Fibroblast of lung (primary cell): ENCODE measurements at regions not wholly inside any gene's neighbourhood (a gene's known extent, or its start where the extent isn't known, plus 50 kb on each side); places are given as distances from the start of the nearest gene placed in this dataset.

Source experiments
- DNase-seq, 2 donors: peaks; one replicate each; pipeline versions ENCODE4 v3.0.0 to v3.0.0-alpha.2; 2010; ENCODE audit warnings: low read depth in 2 of 2
- H2AFZ ChIP-seq: 2 replicates; pipeline ENCODE4 v1.5.1; 2012; ENCODE audit warnings: low read length, control low read depth, inconsistent platforms
- H3K27ac ChIP-seq: 2 replicates; pipeline ENCODE4 v1.5.1; 2011; ENCODE audit warnings: low read length, control low read depth; ENCODE audit not compliant: insufficient read depth
- H3K27me3 ChIP-seq: 2 replicates; pipeline ENCODE4 v1.5.1; 2011; ENCODE audit warnings: mild to moderate bottlenecking, low read length; ENCODE audit not compliant: control insufficient read depth, insufficient read depth
- H3K36me3 ChIP-seq: 2 replicates; pipeline ENCODE4 v1.5.1; 2011; ENCODE audit warnings: low read length; ENCODE audit not compliant: control insufficient read depth, insufficient read depth
- H3K4me1 ChIP-seq: 2 replicates; pipeline ENCODE4 v1.5.1; 2011; ENCODE audit warnings: low read length; ENCODE audit not compliant: control insufficient read depth, insufficient read depth; ENCODE audit errors: extremely low read depth
- H3K4me2 ChIP-seq: 2 replicates; pipeline ENCODE4 v1.5.1; 2011; ENCODE audit warnings: low read length, control low read depth; ENCODE audit not compliant: insufficient read depth; ENCODE audit errors: extremely low read depth
- H3K4me3 ChIP-seq, 4 experiments: fragments of 200-600 bp in 1 of 4; sonication (generic) in 1 of 4; replicated peaks in 1 of 4; 2 replicates each; pipeline ENCODE4 v1.5.1; 2011 to 2016; ENCODE audit warnings: low read length in 4 of 4, low read depth in 3 of 4, mild to moderate bottlenecking in 3 of 4, control low read depth in 2 of 4, inconsistent platforms in 1 of 4, mixed read lengths in 1 of 4; ENCODE audit not compliant: insufficient read depth in 1 of 4; ENCODE audit errors: control extremely low read depth in 1 of 4
- H3K79me2 ChIP-seq: 2 replicates; pipeline ENCODE4 v1.5.1; 2012; ENCODE audit warnings: mild to moderate bottlenecking, low read length, inconsistent platforms; ENCODE audit not compliant: control insufficient read depth, insufficient read depth
- H3K9ac ChIP-seq: 2 replicates; pipeline ENCODE4 v1.5.1; 2011; ENCODE audit warnings: mild to moderate bottlenecking, low read length, control low read depth; ENCODE audit not compliant: insufficient read depth
- H3K9me3 ChIP-seq: 2 replicates; pipeline ENCODE4 v1.5.1; 2012; ENCODE audit warnings: low read depth, low read length; ENCODE audit not compliant: control insufficient read depth, insufficient read depth
- H4K20me1 ChIP-seq: 2 replicates; pipeline ENCODE4 v1.5.1; 2011; ENCODE audit warnings: low read length; ENCODE audit not compliant: control insufficient read depth, insufficient read depth; ENCODE audit errors: extremely low read depth
- CTCF ChIP-seq, 2 donors: IDR thresholded peaks in 1 of 2; conservative IDR thresholded peaks in 1 of 2; 1 replicate in 1 of 2; 2 replicates in 1 of 2; pipeline ENCODE4 v1.5.1; 2011 to 2012; ENCODE audit warnings: low read length in 2 of 2, control low read depth in 1 of 2, inconsistent platforms in 1 of 2, low read depth in 1 of 2, mild to moderate bottlenecking in 1 of 2
- EZH2 ChIP-seq: IDR thresholded peaks from 2 replicates; pipeline ENCODE4 v1.5.1; 2012; ENCODE audit warnings: low read length, control low read depth, mild to moderate bottlenecking; ENCODE audit errors: missing control alignments

- Histone ChIP-seq H3K4me1 (no peaks in the 10 kb centered on the region), H3K79me2 (no peaks in the 10 kb centered on the region), H3K9ac (no peak overlapping the region), H2AFZ (no peak overlapping the region), H3K4me2 (no peak overlapping the region), H4K20me1 (no peaks in the 10 kb centered on the region), H3K27ac (no peak overlapping the region), H3K4me3 (no peak overlapping the region), H3K27me3 (no peaks in the 10 kb centered on the region), H3K9me3 (no peaks in the 10 kb centered on the region), H3K36me3 (no peaks in the 10 kb centered on the region)
- no peak for TF ChIP-seq CTCF (conservative IDR thresholded peaks at IDR 0.05 in 1 of 2, IDR thresholded peaks at IDR 0.05 in 1 of 2; ENCODE audit: low read depth in 1 of 2, low read length in 2 of 2)
- no peak for TF ChIP-seq EZH2
- DNase-seq = no peak
Observed at GRCh38 chr9:107665057-107665456, 175.5 kb upstream of the KLF4 start.

GRCh38 chr9:107660976-107661375 lies 171.4 kb upstream of the KLF4 start:
- H4K20me1 ChIP-seq = no peaks in the 10 kb centered on the region
- TF ChIP-seq EZH2 = no peak
- no peak for TF ChIP-seq CTCF (conservative IDR thresholded peaks at IDR 0.05 in 1 of 2, IDR thresholded peaks at IDR 0.05 in 1 of 2; ENCODE audit: low read depth in 1 of 2, low read length in 2 of 2)
- no peak overlapping the region for H3K9ac ChIP-seq
- no peak overlapping the region for H3K27ac ChIP-seq
- H3K79me2 ChIP-seq = no peaks in the 10 kb centered on the region
- H3K9me3 ChIP-seq = no peaks in the 10 kb centered on the region
- no peaks in the 10 kb centered on the region for H3K27me3 ChIP-seq
- no peak overlapping the region for H3K4me3 ChIP-seq
- no peaks in the 10 kb centered on the region for H3K4me1 ChIP-seq
- no peak for DNase-seq
- no peaks in the 10 kb centered on the region for H3K36me3 ChIP-seq
- H2AFZ ChIP-seq = no peak overlapping the region
- H3K4me2 ChIP-seq = no peak overlapping the region

- no peak overlapping the region for H3K4me3 ChIP-seq
Observed at GRCh38 chr9:107653263-107653821, 163.8 kb upstream of the KLF4 start.

More at GRCh38 chr9:107653263-107653821, 163.8 kb upstream of the KLF4 start:
- no peaks in the 10 kb centered on the region for H3K9me3 ChIP-seq
- no peak overlapping the region for H3K27ac ChIP-seq
- H3K79me2 ChIP-seq = no peaks in the 10 kb centered on the region
- H3K4me1 ChIP-seq = no peaks in the 10 kb centered on the region
- TF ChIP-seq CTCF (conservative IDR thresholded peaks at IDR 0.05 in 1 of 2, IDR thresholded peaks at IDR 0.05 in 1 of 2; ENCODE audit: low read depth in 1 of 2, low read length in 2 of 2) (no peak), EZH2 (no peak)
- no peak for DNase-seq
- H3K9ac ChIP-seq = no peak overlapping the region
- no peak overlapping the region for H3K4me2 ChIP-seq
- H2AFZ ChIP-seq = no peak overlapping the region
- H3K36me3 ChIP-seq = no peaks in the 10 kb centered on the region
- no peaks in the 10 kb centered on the region for H3K27me3 ChIP-seq
- no peaks in the 10 kb centered on the region for H4K20me1 ChIP-seq
